GM10266 (cell line): ENCODE measurements at regions not wholly inside any gene's neighbourhood (a gene's known extent, or its start where the extent isn't known, plus 50 kb on each side); places are given as distances from the start of the nearest gene placed in this dataset.
"Not testable (repeated sequence)": the region's sequence is repeated elsewhere in the genome, so short reads cannot be mapped to it uniquely, and the experiment has no call there.

Experiments
- DNase-seq: peaks from one replicate; pipeline ENCODE4 v3.0.0; 2012; ENCODE audit errors: extremely low spot score
- TF ChIP-seq, protein P1 (sequence below): IDR thresholded peaks from 2 replicates; pipeline ENCODE4 v1.5.1; 2012; ENCODE audit warnings: mild to moderate bottlenecking, low read depth; ENCODE audit not compliant: control insufficient read depth, insufficient read depth; ENCODE audit errors: missing control alignments

DNA sequence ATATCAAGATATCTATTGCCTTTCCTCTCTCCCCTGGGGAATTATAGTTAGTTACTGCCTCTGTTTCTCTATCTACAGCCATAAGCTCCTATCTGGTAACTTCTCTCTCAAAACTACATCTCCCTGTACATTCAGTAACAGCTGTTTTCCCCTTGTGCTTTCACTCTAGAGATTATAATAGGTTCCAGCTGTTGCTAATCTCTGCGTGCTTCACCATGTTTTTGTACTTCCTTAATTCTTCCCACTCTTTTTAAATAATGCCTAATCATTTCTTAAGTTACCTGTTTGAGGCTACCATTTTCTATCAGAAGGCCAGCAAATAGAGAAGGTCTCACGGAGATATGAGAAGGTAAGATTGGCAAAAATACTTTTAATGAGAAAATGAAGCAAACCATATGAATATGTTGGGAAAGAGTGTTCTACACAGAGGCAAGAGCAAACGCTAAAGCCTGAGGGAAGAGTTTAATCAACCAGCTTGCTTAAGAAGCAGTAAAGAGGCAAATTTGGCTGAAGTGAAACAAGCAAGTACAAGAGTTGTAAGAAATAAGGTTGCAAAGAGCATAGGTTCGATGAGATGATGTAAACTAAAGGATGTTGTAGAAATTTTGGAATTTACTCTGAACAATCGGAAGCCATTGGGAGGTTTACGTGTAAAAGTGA, 101.9 kb upstream of the HGF start:
- no peak for DNase-seq
- TF ChIP-seq, protein P1, sequence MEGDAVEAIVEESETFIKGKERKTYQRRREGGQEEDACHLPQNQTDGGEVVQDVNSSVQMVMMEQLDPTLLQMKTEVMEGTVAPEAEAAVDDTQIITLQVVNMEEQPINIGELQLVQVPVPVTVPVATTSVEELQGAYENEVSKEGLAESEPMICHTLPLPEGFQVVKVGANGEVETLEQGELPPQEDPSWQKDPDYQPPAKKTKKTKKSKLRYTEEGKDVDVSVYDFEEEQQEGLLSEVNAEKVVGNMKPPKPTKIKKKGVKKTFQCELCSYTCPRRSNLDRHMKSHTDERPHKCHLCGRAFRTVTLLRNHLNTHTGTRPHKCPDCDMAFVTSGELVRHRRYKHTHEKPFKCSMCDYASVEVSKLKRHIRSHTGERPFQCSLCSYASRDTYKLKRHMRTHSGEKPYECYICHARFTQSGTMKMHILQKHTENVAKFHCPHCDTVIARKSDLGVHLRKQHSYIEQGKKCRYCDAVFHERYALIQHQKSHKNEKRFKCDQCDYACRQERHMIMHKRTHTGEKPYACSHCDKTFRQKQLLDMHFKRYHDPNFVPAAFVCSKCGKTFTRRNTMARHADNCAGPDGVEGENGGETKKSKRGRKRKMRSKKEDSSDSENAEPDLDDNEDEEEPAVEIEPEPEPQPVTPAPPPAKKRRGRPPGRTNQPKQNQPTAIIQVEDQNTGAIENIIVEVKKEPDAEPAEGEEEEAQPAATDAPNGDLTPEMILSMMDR = no peak

DNA sequence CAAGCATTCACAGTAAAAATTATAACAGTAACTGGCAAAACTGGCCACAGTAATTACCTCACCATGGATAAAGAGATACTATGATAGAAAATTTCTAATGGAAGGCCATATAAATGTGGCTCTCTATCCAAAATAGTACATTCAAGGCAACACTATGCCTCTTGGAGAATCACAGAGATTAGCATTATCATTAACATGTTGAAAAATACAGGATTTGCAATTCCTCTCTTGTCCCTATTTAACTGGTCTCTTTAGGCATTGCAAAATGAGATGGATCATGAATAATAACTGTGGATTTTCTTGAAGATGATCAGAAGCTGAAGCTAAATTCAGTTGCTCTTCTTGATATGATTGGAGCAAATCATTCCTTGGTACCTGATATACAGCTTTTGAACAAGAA, 100.8 kb upstream of the HGF start:
- no peak for DNase-seq
- TF ChIP-seq, protein P1 = no peak

DNA sequence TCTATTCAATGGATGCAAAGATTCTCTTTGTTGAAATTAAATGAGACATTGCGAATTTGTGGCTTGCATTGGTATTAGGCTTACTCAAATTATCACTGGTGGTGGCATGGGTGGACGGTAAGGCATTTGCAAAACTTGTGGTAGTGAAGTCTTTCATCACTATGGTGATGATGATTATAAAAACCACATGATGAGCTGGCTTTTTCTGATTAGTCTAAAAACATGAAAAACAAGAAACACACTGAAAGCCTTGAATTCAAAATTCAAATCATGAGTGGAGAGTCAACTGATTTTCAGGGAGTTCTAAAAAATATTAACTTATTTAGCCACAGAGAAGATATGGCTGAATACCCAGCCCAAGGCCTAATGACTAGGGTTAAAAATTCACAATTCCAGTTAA, 99.8 kb upstream of the HGF start:
- no peak for DNase-seq

DNA sequence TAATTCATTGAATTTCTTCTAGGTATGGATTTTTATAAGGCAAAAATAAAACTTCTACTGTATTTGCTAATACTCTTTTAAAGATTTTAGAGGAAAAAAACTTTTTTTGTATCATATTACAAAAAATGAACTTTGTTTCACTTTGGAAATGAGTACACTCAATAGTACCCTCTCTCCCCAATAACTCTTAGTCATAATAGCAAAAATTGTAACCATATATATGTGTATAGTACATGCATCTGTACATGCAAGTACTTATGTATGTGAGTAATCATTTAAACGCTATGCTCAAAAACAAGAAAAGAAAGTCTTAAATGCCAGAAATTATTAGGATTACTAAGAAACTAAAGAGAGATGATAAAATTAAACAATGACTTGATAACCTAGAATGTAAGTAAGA, 95.9 kb upstream of the HGF start:
- DNase-seq = no peak
- TF ChIP-seq, protein P1 = no peak

More for the DNA sequence above, 99.8 kb upstream of the HGF start:
- TF ChIP-seq, protein P1 = no peak

DNA sequence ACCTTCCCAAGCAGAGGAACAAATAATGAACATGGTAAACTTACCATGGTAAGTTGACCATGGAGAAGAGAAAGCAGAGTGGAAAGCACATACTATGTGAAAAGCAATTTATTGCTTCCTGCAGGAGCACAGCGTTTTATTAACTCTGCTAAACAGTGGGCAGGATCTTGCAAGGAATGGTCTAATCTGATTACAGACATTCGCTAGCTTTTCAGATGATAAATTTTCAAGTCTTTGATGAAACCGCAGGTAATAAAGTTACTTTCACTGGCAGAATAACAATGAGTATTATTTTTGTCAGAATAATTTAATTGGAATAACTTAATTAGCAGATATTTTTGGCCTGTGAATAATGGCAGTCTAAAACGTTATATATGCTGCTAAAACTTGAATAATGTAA, 89.6 kb upstream of the HGF start:
- TF ChIP-seq, protein P1 = no peak
- no peak for DNase-seq

DNA sequence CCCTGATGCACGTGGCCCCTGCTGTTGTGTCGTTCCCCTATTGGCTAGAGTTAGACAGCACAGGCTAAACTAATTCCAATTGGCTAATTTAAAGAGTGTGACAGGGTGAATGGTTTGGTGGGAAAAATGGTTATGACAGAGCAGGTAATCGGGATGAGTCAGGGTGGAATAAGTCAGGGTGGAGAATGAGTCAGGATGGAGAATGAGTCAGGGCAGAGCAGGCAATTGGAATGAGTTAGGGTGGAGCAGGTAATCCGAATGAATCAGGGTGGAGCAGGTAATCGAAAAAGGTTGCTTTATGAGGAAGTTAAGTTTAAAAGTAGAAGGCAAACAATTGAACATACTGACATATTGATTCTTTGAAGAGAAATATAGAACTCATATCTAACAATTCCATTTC, 89.0 kb upstream of the HGF start:
- not testable (repeated sequence) for DNase-seq

DNA sequence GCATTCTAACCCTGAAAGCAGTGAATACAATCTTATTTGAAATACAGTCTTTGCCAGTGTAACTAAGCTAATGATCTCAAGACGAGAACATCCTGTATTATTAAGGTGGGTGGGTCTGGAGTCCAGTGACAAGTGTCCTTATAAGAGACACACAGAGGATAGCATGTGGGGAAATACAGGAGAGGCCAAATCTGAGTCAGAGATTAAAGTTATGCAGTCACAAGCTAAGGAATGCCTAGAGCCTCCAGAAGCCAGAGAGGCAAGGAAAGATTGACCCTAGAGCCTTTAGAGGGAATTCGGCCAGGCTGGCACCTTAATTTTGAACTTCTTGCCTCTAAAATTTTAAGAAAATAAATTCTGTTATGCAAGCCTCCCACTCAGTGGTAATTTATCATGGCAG, 87.5 kb upstream of the HGF start:
- TF ChIP-seq, protein P1 = no peak
- no peak for DNase-seq

DNA sequence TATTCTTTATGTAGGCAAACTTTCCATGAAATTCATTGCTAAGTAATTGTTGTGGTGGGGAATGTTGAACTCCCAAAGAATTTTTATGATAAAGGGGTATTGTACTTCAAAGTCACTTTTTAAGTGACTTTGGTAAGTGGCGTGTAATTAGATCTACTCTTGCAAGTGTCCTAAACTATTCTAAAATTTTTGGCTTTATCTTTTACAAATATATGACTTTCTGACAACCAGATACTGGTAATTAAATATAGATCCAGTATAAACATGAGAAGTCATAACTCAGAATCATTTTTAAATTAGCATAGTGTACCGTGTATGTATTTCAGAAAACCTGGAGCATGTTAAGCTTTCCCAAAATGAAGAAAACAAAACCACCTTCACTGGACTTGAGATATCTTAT, 84.7 kb upstream of the HGF start:
- no peak for DNase-seq

More for the DNA sequence above, 84.7 kb upstream of the HGF start:
- TF ChIP-seq, protein P1 = no peak
